NCI-H1694 treated with DMSO at 0.1 percent for 48 hours (cell line): ENCODE measurements at regions not wholly inside any gene's neighbourhood (a gene's known extent, or its start where the extent isn't known, plus 50 kb on each side); places are given as distances from the start of the nearest gene placed in this dataset.
"Not testable (repeated sequence)": the region's sequence is repeated elsewhere in the genome, so short reads cannot be mapped to it uniquely, and the experiment has no call there.

Experiments used
- DNase-seq: peaks from one replicate; lab custom pipeline; 2025; lab: John Stamatoyannopoulos, UW

GRCh38 chr5:40347981-40348725 is 331.6 kb upstream of the PTGER4 start:
- DNase-seq = no peak

- no peak for DNase-seq
These were observed 332.8 kb upstream of the PTGER4 start for GRCh38 chr5:40346901-40347300.

DNA sequence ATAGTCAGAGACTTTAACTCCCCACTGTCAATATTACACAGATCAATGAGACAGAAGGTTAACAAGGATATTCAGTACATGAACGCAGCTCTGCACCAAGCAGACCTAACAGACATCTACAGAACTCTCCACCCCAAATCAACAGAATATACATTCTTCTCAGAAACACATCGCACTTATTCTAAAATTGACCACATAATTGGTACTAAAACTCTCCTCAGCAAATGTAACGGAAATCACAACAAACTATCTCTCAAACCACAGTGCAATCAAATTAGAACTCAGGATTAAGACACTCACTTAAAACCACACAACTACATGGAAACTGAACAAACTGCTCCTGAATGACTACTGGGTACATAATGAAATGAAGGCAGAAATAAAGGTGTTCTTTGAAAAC is 341.3 kb upstream of the PTGER4 start:
- DNase-seq = not testable (repeated sequence)

- DNase-seq = no peak
These were observed 345.5 kb upstream of the PTGER4 start for GRCh38 chr5:40334242-40334635.

DNA sequence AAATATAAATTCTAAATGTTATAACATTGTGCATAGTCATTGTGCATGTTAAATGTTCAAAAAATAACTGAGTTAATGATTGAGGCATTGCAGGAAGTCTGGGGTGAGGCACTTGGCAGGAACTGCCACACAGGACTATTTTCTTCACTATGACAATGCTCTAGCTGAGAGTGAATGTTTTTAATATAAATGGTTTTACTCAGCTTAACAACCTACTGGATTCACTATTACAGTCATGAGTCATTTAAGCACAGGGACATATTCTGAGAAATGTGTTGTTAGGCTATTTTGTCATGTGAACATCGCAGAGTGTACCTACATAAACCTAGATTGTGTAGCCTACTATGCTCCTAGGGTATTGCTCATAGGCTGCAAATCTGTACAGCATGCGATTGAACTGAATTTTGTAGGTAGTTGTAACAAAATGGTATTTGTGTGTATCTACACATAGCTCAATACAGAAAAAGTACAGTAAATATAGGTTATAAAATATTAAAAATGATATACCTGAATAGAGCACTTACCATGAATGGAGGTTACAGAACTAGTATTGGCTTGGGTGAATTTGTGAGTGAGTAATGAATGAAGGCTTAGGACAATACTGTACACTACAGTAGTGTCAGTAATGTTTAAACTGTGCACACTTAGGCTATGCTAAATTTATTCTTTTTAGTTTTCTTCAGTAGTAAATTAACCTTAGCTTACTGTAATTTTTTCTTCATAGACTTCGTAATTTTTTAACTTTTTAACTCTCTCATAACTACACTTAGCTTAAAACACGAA is 346.1 kb upstream of the PTGER4 start:
- DNase-seq = no peak

DNA sequence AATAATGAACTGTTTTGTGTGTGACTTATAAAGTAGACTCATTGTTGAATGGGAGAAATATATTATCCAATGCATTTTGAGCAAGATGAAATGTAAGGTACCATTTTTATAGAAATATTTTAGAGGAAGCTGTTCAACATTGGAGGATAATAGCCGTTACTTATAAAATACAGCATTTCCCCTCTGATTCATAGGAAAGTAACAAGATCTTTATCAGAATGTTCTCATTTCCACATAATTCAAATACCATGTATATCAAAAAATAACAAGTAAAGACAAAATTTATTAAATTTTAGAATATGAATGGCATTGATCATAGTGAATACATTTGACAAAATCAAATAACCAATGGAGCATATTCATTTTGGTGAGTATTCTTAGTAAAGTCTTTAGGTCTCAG is 346.7 kb upstream of the PTGER4 start:
- no peak for DNase-seq

DNA sequence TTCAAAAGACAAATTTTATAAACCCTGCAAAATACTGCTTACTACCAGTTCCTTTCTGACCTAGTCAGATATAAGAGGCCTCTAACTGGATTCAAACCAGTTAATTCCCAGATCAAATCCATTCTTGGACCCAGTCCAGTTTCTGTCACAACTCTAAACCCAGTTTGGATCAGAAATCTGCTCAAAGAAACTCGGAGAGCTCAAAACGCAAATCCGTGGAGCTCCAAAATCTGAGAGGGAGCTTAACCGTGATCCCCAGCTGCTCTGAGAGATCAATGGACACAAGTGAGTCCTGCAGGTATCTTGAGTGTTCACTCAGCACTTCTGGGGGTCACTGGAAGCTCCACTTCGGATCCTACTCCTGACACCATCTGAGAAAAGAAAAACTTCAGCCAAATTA is 348.1 kb upstream of the PTGER4 start:
- DNase-seq = no peak

- DNase-seq = no peak
These were observed 358.2 kb upstream of the PTGER4 start for GRCh38 chr5:40321514-40321913.

GRCh38 chr5:40318395-40318794 is 361.3 kb upstream of the PTGER4 start:
- DNase-seq = no peak

DNA sequence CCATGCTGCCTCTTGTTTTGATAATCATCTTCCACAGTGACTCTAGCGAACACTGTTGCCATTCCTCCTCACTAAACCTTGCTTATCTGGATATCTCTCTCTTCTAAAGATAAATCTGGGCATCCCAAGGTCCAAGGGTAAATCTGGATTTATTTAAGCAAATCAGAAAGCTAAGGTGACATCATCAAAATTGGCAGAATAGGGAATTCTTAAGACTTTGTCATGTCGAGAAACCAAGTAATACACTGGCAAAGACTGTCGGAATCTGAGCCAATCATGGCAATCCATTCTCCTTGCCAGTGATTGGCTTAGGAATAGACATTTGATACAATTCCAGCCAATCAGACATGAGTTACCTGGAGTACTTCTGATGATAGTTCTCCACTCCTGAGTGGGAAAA is 362.7 kb upstream of the PTGER4 start:
- no peak for DNase-seq

DNA sequence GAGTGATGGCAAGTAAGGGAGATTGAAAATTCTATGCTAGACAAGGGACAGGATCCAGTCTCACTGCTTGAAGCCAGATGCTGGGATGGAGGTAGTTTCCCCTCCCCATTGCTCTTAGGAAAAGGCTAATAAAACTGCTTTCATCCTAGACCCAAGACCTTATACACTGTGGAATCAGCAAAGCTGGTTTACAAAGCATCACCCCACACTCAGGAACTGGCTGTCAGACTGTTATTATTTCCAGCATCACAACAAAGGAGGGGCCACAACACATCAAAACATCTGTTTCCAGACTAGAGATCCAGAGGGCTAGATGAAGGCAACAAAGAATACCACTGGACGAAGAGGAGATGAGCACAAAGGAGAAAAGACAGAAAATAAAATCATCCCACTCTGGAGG is 364.6 kb upstream of the PTGER4 start:
- no peak for DNase-seq

DNA sequence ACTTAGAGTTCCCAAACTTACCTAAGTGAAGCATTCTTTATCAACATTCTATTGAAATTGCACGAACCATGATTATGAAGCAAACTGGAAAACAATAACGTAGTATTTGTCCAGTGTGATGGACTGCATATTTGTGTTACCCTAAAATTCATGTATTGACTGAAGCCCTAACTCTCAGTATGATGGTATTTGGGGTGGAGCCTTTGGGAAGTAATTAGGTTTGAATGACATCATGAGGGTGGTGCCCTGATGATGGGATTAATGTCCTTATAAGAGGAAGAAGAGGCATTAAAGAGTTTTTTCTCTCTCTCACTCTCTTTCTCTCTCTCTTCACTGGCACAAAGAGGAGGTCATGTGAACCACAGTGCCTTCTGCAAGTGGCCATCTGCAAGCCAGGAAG is 365.4 kb upstream of the PTGER4 start:
- DNase-seq = no peak

GRCh38 chr5:40312205-40312604 is 367.5 kb upstream of the PTGER4 start:
- no peak for DNase-seq

DNA sequence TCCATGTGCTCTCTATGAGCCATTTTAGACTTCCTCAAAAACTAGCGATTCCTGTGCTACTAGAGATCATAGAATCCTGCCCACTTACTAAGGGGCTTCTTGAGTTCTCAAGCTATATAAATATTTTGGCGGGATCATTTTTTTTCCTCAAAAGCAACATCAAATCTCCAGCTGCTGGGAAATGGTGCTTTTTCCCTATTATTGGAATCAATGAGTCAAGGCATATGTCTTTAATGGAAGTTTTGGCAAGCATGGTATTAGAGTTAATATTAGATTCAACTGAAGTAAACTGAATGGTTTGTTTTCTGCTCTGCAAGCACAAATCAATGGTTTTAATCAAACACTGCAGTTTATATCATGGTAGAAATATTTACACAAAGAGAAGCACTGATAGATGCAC is 369.9 kb upstream of the PTGER4 start:
- no peak for DNase-seq

DNA sequence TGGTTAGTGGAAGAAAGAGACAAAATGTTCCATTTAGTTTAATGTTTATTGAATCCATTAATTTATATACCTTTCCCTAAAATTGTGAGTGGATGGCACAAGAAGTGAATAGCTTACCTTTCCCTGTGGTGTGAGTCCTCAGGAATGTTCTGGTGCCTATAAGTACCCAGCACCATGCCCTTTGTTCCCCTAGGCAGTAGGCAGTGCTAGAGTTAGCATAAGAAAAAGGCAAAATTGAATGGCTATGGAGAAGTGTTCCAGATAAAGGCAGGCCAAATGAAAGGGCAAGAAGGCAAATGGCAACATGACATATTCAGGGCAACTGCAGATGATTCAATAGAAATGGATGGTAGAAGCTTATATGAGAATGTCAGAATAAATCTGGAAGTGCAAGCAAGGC is 370.8 kb upstream of the PTGER4 start:
- DNase-seq = no peak

DNA sequence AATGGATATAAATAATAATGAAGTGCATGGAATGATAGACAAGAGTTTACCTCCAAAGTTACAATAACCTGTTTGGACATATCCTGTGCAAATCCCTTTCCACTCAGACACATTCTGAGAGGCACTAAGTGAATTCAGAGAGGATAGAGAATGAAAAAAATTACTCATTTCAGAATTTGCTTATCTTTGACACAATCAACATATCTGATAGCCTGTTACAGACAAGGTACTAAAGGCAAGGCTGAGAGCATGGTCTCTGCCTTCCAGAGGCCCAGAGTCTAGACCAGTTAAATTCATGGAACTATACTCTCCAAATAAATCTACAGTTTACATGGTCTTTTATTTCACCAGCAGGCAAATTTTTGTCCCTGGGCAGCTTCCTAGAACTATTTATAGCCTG is 371.8 kb upstream of the PTGER4 start:
- DNase-seq = no peak

DNA sequence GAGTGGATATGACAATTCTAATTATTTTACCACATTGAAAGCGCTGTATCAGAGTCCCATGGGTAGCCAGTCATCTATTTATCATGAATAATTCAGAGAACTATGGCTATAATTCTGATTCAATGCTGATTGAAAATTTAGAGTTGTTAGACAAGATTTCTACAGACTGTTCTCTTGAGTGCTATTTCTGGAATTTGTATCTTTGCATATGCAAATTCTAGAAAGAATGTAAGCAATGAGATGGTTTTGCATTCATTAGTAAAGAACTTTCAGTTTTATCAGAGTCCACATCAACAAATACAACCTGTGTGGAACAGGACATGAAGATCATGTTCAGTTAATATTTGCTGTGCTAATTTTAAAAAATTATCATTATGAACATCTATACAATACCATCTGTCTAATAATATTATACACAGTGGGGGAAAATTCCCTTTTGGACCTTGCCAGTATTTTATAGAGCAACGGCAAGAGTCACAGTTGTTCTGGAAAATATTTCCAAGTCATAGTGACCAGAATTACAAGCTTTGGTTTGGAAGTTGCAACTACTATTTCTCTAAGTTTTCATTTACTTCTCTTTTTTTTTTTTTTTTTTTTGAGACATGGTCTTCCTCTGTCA is 372.7 kb upstream of the PTGER4 start:
- DNase-seq = no peak

DNA sequence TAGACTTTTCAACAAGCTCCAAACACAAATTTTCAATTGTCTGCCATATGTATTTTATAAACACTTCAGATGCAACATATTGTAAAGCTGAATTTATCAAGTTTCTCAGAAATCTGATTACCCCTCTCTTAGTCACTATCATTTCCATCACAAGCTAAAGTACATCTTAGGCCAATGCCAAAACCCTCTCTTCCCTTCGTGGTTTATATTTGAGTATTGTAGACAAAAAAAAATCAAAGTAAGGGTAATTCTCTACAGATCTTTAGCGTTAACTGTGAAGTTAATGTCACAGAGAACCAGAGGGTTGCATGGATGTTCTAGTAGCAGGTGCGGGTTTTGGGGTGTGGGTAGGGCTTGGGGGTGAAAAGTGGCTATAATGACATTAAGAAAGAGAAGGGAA is 387.7 kb upstream of the PTGER4 start:
- no peak for DNase-seq

- no peak for DNase-seq
These were observed 388.4 kb upstream of the PTGER4 start for GRCh38 chr5:40291338-40291737.

DNA sequence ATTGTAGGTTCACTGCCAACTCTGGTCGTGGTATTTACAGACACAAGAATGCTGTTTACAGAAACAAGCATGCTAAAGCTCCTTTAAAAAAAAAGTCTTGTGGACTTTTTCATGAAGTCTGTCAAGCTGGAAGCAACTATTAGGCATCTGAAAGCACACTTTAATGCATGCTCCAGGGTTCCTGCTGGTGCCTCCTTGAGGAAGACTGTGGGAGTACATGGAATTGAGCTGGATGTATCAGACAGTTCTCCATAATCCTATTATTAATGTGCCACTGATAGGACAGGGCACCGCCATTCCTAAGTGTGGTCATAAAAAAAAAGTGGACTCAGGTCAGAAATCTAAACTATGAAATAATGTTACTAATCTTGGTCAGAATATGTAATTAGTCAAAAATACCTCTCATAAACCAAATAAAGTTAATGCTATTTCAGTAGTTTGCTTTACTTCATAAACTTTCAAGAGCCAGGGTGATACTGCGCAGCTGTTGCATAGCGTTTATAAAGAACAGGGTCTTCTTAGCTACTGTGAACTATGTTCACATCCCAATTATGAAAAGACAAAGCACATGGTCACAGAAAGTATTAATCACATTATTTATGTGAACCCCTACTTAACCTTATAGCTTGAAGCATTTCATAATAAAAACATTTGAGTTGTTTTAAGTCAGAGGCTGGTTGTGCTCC is 390.8 kb upstream of the PTGER4 start:
- no peak for DNase-seq

- DNase-seq = no peak
These were observed 394.9 kb upstream of the PTGER4 start for GRCh38 chr5:40284863-40285262.

- DNase-seq = no peak
These were observed 400.8 kb upstream of the PTGER4 start for GRCh38 chr5:40278881-40279280.
